Tibial artery (tissue), 4 donors: ENCODE measurements at regions not wholly inside any gene's neighbourhood (a gene's known extent, or its start where the extent isn't known, plus 50 kb on each side); places are given as distances from the start of the nearest gene placed in this dataset.

Source experiments
- DNase-seq, 2 donors: peaks; one replicate each; pipeline ENCODE4 v3.0.0-alpha.2; 2019
- H3K27ac ChIP-seq, 2 donors: fragments of 200-600 bp; sonication (generic) in 1 of 2; 1 replicate in 1 of 2; 2 replicates in 1 of 2; pipeline ENCODE4 v1.5.1; 2018 to 2019; ENCODE audit warnings: mild to moderate bottlenecking in 1 of 2
- H3K27me3 ChIP-seq, 2 donors: fragments of 200-600 bp; sonication (generic) in 1 of 2; one replicate each; pipeline versions ENCODE4 v1.5.1 to v1.6.0; 2016 to 2019
- H3K36me3 ChIP-seq, 3 donors: fragments of 200-600 bp; sonication (generic) in 2 of 3; one replicate each; pipeline ENCODE4 v1.5.1; 2016 to 2019; ENCODE audit warnings: mild to moderate bottlenecking in 2 of 3
- H3K4me1 ChIP-seq, 4 donors: fragments of 200-600 bp; sonication (generic) in 2 of 4; 1 replicate in 3 of 4; 2 replicates in 1 of 4; pipeline ENCODE4 v1.5.1; 2016 to 2019
- H3K4me3 ChIP-seq, 2 donors: fragments of 200-600 bp; sonication (generic) in 1 of 2; 1 replicate in 1 of 2; 2 replicates in 1 of 2; pipeline ENCODE4 v1.5.1; 2018 to 2019; ENCODE audit warnings: mild to moderate bottlenecking in 2 of 2
- H3K9me3 ChIP-seq, 3 donors: fragments of 200-600 bp; sonication (generic) in 1 of 3; one replicate each; pipeline ENCODE4 v1.5.1; 2016 to 2019
- CTCF ChIP-seq, 2 experiments: fragments of 200-600 bp in 1 of 2; fragments of 450-650 bp in 1 of 2; IDR thresholded peaks; one replicate each; pipeline ENCODE4 v1.5.1; 2017 to 2019; ENCODE audit warnings: antibody characterized with exemption in 2 of 2, mild to moderate bottlenecking in 1 of 2, moderate library complexity in 1 of 2
- intact Hi-C: fragments of 100-400 bp; cut with DNase I; formaldehyde crosslinking; loops from one replicate; pipeline ENCODE4 v1.15.0; 2023; ENCODE audit warnings: low total_unique reads

GRCh38 chr12:125280482-125281377, 215.5 kb downstream of the AACS start:
- peaks cover 0 to 5% of the 10 kb centered on the region in 2 donors for H3K27me3 ChIP-seq
- H3K9me3 ChIP-seq = no peaks in the 10 kb centered on the region
- DNase-seq = no peak
- no peaks in the 10 kb centered on the region for H3K36me3 ChIP-seq
- no peak for TF ChIP-seq CTCF (IDR thresholded peaks at IDR 0.05)
- no peak overlapping the region for H3K4me3 ChIP-seq
- intact Hi-C loops = no loop called here
- H3K27ac ChIP-seq = no peak overlapping the region
- no peaks in the 10 kb centered on the region for H3K4me1 ChIP-seq

GRCh38 chr12:125282921-125283320, 217.7 kb downstream of the AACS start:
- Histone ChIP-seq H3K9me3 (no peaks in the 10 kb centered on the region), H3K4me3 (no peak overlapping the region), H3K27ac (no peak overlapping the region), H3K27me3 (peaks cover 0 to 5% of the 10 kb centered on the region in 2 donors), H3K4me1 (no peaks in the 10 kb centered on the region), H3K36me3 (no peaks in the 10 kb centered on the region)
- no peak for TF ChIP-seq CTCF (IDR thresholded peaks at IDR 0.05)
- DNase-seq = no peak
- intact Hi-C loops = no loop called here

- Histone ChIP-seq H3K27ac (no peak overlapping the region), H3K4me3 (no peak overlapping the region), H3K36me3 (no peaks in the 10 kb centered on the region), H3K27me3 (peaks cover 0 to 5% of the 10 kb centered on the region in 2 donors), H3K9me3 (no peaks in the 10 kb centered on the region), H3K4me1 (no peaks in the 10 kb centered on the region)
- intact Hi-C loops = no loop called here
- no peak for TF ChIP-seq CTCF (IDR thresholded peaks at IDR 0.05)
- no peak for DNase-seq
Observed at GRCh38 chr12:125283521-125283920, 218.3 kb downstream of the AACS start.

GRCh38 chr12:125284087-125284486, 218.9 kb downstream of the AACS start:
- DNase-seq = no peak
- TF ChIP-seq CTCF (IDR thresholded peaks at IDR 0.05) = no peak
- no peak overlapping the region for H3K27ac ChIP-seq
- intact Hi-C loops = no loop called here
- H3K27me3 ChIP-seq = peaks cover 0 to 5% of the 10 kb centered on the region in 2 donors
- H3K36me3 ChIP-seq = no peaks in the 10 kb centered on the region
- no peaks in the 10 kb centered on the region for H3K4me1 ChIP-seq
- H3K4me3 ChIP-seq = no peak overlapping the region
- H3K9me3 ChIP-seq = no peaks in the 10 kb centered on the region

- Histone ChIP-seq H3K4me1 (no peaks in the 10 kb centered on the region), H3K27ac (no peak overlapping the region), H3K9me3 (no peaks in the 10 kb centered on the region), H3K27me3 (peaks cover 0 to 8% of the 10 kb centered on the region in 2 donors), H3K4me3 (no peak overlapping the region), H3K36me3 (no peaks in the 10 kb centered on the region)
- intact Hi-C loops = no loop called here
- no peak for DNase-seq
- no peak for TF ChIP-seq CTCF (IDR thresholded peaks at IDR 0.05)
Observed at GRCh38 chr12:125284945-125285685, 219.9 kb downstream of the AACS start.
